GM21447 (cell line): ENCODE measurements at regions not wholly inside any gene's neighbourhood (a gene's known extent, or its start where the extent isn't known, plus 50 kb on each side); places are given as distances from the start of the nearest gene placed in this dataset.

ENCODE experiments used
- ATAC-seq: cut with Tn5 transposase; IDR thresholded peaks from one replicate; pipeline ENCODE4 v1.9.1; 2021; ENCODE audit not compliant: unreplicated experiment

DNA sequence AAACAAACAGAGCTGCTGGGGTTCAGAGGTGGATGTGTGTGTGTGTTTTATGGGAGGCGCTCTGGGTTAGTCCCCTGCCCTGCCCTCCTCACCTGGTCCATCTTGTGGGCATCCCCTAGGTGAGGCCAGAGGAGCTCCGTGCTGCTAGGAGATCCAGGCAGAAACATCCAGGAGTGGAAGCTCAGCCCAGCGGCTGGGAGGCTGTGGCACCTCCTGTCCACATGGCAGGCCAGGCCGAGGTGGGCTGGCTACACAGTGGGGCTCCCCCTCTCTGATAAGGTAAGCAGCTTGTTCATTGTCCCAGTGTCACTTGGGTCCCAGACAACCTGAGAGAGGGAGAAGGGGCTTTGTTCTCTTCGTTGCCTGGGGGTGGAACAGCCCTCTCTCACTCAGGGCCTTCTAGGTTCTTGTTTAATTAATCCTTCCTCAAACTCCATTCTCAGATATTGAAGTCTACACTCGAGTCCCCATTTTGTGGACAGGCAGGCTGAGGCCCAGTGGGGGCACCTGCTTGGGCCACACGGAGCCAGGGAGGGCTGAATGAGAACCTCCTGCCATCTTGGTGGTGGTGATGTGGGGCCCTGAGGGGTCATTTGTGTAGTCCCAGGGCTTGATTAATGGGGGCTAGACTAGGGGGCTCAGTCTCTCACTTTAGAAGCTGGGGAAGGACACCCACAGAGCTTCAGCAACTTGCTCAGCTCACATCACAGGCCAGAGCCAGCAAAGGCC, 216.8 kb upstream of the GPR26 start:
- no peak for ATAC-seq

DNA sequence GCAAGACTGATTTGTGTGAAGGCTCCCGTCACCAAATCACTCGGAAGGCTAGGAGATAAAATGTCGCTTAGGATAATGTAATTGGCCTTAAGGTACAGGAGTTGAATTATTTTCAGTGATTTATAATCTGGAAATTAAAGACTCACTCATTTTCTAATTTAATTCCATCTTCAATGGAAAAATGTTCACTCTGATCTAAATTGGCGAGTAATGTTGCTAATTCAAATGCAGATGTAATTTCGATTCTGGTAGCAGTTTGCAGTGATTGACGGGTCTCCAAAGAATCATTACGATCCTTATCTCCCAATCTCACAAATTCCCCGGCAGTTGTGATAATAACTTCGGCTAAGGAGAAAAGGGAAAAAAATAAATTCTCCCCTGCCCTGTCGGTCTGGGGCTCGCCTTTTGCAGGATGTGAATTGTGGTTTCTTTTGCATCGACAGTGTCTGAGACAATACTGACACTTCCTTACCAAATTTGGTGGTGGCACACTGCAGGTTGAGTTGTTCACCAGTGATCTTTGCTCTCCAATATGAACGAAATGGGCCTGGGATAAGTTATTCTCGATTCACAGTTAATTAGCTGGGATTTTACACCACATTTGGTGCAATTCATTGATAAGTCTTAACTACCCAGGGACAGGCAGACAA, 215.1 kb upstream of the GPR26 start:
- ATAC-seq: no peak

DNA sequence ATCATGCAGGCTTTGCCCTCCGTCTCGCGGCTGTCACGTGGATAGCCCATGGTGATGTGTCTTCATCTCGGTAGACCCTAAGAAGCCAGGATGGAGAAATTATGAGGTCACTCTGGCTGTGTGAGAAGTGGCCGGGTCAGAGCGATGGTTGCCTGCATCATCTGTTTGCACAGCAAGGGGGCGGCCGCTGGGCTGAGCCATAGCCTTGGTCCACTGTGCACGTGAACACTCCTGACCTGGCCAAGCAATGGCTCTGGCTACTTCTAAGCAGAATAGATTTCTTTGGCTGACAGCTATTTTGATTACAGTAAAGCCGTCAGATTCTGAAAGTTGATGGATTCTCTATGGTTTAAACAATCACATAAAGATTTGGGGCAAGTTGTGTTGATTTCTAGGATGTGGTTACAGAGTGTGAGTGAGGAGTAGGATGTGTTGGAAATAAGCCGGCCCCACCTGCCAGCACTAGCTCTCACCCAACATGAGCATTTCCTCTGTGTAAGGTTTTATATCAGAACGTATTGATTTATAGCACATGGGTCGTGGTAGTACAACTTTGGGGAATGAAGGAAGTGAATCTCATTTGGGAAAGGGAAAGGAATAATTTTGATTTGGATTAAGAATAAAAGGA, 214.4 kb upstream of the GPR26 start:
- no peak for ATAC-seq

DNA sequence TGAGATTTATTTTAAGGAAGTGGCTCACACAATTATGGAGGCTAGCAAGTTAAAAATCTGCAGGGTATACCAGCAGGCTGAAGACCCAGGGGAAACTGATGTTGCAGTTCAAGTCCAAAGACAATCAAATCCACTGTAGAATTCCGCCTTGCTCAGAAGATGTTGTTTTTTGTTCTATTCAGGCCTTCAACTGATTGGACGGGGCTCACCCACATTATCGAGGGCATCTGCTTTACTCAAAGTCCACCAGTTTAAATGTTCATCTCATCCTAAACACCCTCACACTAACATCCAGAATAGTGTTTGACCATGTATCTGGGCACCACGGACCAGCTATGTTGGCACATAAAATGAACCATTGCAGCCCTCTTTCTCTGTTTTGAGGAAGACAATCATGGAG, 211.2 kb upstream of the GPR26 start:
- ATAC-seq: no peak

DNA sequence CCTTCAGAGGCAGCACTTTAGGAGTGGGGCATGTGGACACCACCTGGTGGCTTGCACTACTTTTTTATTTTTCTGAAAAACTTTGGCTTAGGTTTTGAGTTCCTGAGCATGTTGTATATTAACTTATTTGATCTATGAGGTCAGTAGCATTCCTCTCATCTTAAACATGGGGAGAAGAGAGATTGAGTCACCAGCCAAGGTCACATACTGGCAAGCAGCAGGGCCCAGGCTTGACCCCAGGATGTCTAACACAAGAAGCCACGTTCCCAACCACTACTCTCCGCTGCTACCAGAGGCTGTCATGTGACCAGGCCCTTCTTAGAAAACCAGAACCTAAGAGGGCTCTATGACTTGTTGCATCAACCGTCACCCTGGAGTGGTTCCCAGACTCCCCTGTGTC, 210.3 kb upstream of the GPR26 start:
- ATAC-seq: no peak

DNA sequence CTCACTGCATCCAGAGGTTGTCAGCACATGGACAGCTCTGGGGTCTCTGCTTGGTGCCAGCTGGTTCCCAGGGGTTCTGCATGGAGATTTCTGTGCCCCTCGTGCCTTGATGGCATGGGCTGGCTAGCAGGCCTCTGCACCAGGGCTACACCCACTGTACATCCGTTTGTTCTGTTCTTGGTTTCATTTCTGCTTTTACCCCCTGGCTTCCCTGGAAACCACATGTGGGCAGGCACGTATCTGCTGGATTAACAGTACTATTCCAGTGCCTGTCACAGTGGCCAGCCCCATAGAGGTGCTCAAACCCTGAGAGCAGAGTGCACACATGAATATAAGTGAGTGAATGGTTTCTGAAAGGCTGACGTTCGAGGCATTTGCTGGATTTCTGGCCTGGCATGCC, 207.2 kb upstream of the GPR26 start:
- ATAC-seq: no peak

DNA sequence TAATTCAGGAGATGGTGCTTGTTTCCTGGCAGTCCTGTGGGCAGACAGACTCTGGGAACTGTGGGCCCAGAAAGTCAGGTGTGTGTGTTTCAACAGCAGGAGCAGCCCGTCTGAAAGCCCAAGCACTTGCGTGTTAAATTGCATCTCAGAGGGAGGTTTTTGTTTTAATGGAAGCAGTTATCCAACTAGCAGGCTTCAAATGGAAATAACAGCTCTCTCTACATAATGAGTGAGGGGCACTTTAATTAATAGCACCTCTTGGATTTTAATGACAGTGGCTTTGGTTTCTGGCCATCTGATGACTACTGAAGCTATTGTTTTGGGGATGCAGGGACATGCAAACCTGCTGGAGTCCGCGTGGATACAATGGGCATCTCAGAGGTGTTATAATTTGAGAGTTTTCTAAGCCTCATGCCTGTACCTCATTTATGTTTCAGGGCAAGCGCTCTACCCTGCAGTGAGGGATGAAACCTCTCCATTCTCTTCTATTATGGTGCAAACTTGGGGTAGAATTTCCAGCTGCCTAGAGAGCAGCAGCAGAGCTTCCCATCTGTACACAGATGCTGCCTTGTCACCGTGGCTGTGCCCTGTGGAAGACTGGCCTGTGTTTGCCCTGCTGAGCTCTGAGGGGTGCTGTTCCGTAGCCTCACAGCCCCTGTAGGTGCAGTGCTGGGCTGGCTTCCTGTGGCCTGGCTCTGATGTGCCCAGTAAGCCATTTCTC, 206.6 kb upstream of the GPR26 start:
- no peak for ATAC-seq

DNA sequence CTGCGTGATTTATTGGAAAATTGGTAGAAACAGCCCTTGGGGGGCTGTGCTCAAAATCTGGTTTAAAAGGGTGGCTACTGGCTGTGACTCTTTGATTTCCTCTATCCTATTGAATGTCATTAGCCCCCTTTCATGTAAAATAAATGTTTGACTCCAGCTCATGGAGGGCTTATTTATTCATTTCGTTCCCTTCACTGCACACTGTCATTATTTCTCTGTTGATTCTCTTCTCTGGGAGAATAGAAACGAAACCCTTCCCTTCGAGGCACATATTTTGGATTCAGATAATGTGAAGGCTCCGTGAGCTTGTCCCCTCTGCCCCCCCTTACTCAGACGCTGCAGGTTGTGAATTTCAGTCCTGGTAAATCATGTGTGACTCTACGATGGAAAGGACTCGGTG, 203.9 kb upstream of the GPR26 start:
- no peak for ATAC-seq

DNA sequence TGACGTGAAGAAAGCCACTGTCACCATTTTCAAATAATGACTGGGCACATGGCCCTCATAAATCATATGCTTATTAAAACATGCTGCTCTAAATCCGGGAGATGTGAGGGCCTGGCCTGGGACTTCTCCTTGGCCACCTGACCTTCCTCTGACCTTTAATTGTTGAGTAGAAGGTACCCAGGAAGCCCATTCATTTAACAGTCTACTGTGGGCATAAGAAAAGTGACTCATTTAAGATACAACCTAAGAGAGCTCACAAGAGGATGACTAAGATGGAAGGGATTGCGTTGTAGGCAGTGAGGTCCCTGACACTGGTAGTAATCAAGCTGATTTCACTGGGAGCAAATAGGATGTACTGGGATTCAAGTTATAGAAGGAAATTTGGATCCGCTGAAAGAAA, 203.4 kb upstream of the GPR26 start:
- ATAC-seq: no peak

DNA sequence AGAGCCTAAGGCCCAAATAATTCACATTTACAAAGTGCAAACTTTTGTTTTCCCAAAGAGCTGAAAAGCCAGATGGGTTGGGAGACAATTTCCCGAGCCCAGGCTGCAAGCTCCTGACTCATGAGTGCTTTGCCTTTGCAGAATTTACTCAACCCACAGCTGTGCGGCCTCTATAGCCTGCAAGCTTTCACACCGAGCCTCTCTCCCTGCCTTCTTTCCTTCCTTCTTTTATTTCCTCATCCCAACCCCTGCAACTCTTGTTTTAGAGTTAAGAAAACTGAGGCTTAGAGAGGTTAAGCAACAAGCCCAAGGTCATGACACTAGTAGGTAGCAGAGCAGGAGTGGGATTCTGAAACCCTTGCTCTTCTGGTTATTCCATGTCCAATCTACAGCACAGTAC, 203.0 kb upstream of the GPR26 start:
- ATAC-seq: no peak

DNA sequence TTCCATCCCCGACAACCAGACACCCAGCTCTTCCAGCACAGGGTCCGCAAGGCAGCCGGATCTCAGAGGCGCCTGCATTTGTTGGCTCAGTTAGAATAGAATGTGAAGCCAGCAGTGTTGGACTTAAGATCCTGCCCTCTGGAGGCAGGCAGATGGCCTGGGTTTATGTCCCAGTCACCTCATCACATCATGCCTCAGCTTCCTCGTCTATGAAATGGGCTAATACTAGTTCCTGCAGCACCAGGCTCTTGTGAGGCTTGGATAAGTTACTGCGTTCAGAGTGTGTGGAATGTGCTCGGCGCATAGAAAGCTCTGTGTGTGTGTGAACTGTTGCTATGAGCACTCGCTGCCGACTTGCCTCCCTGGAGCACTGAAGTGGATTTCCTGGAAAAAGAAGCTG, 202.5 kb upstream of the GPR26 start:
- no peak for ATAC-seq

DNA sequence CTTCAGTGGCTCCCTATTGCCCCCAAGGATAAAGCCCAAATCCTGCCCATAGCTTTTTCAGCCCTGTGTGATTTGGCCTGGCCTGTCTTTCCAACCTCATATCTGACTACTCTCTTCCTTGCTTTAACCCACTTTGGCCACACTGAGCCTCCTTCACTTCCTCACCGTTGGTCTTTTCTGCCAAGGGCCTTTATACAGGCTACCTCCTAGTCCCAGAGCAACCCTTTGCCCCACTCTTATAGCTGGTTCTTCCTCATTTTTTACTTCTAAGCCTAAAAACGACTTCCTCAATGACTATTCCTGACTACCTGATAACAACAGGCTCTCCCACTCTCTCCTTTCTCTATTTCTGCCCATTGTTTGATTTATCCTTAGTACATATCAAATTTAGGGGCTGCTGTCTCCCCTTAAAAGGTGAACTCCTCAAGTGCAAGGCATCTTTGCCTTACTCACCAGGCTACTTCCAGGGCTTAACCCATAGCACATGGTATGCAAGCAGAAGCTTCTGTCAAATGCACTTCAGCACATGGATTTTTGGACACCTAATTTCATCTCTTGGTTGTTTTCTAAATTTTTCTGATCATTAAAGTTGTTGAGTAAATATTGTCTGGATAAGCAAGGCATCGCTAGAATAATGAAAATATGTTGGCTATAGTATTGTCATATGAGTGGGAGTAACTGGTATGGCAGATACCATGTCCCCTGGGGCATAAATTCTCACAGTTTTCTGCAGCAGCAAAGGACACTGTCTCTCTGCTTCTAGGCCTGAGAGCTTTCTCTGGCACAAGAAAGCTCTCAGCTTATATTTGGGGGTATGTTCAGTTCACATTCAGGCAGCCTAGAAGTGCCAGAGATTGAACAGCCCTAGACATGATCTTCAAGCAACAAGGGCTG, 201.5 kb upstream of the GPR26 start:
- ATAC-seq: no peak

DNA sequence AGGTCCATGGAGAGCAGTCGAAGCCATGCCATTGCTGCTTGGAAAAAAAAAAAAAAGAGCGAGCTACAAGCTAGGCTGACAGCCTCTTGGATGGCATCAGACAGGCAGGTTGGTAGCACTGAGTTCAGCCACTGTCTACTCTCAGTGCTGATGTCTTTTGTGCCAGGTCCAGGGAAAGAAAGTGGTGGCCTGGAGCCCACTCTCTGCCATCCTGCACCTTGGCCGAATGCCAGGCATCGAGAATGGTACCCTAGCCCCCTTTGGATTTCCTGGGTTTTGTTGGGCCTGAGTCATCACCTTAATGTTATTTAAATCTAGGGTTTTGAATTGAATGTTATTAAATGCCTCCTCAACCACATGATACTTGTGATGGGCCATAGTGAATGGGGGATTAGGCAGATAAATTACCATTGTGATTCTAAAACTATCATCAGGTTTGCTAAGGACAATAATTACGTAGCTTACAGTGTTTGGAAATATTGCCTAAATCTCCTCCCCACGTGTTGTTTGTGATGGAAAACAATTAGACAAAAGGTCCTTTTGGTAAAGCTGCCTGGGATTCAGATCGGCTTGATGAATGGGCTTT, 195.7 kb upstream of the GPR26 start:
- ATAC-seq: no peak

DNA sequence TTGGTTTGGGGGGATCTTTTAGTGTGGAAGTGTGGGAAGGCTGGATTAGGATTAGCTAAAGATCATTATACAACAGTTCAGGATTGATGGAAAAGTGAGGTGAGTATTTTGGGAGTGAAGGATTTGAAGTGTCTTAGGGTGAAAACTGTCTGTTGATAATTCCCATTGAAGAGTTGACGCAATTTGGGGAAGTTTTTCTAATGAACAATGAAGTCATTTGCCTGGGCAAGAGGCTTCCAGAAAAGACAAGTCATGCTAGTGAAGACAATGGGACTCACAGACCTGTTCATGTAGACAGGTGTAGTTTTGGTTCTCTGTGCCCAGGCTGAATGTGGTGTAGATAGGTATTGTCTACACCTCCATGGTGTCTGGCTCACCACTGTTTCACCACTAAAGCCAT, 194.3 kb upstream of the GPR26 start:
- no peak for ATAC-seq

DNA sequence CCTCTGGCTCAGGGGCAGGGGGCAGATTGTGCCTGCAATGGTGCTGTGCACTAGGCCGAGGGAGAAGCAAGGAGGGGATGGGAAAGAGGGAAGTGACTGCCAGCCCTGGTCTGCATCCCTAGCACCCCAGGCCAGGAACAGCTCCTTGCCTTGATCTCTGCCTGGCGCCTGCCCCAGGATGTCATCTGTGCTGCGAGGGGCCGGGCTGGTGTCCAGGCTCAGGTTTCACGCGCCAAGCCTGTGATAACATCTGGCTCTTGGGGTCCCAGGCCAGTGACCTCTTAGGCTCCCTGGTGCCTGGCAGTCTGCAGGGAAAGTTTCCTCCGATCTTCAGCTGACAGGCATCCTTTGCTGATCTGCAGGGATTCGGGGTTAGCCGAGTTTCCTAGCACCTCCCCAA, 193.5 kb upstream of the GPR26 start:
- ATAC-seq: no peak

DNA sequence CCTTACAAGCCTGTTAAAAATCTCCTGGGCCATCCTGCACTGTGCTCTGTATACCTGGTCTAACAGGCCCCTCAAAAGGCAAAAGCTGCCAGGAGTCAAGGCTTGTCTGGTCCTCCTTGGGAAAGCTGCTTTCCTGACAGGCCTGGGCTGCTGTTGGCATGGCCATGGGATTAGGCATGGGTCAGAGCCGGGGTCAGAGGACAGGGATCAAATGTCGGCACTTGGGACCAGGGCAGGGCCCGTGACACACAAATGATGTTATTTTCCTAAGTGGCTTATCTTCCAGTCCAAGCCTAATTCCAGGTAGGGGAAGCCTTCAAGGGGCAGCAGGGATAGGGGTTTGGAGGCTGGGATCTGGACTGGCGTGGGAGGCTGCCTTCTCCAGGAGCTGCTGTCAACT, 191.5 kb upstream of the GPR26 start:
- no peak for ATAC-seq

DNA sequence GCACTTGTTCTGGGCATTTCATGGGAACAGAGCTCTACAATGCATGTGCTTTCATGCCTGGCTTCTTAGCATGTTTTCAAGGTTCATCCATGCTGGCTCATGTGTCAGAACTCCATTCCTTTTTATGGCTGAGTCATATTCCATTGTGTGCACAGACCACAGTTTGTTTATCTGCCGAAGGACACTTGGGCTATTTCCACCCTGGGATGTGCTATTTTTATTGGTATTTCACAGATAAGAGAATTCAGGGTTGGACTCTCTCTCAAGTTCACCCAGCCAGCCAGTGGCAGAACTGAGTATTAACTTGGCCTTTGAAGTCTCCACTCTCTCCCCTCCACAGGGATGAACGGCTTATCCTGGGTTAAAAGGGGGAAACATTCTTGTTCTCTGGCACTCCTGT, 190.7 kb upstream of the GPR26 start:
- no peak for ATAC-seq

DNA sequence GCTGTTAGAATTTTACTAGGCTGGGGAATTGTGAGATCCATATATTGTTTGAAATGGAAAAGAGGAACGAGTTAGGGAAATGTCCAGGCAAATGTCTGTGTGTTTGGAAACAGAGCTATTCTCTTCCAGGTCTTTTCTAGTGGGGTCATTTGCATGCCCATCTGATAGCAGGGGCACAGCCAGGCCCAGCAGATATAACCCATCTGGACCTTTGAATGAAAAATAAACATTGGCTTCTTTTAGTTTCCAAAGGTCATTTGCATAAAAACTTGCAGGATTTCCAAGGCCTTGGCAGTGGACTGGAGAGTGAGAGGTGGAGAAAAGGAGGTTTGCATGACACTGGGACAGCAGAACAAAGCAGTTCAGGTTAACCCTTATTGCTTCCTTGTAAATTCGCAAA, 188.0 kb upstream of the GPR26 start:
- no peak for ATAC-seq

DNA sequence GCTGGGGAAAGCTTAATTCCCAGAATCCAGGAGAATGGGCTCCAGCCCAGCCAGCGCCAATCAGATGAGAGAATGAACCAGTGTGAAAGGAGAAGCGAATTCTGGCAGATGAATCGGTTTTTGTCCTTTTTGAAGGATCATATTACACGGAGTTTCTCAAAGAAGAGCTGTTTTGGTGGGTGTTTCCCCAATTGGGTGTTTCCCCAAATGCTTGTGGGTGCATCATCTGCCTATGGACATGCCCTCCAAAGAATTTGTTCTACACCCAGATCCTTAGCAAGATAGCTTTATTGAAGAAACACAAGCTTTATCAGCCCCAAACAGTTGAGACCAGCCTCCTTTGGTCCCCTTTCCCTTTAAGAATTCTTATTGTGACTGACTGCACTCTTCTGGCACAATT, 186.5 kb upstream of the GPR26 start:
- ATAC-seq: no peak

DNA sequence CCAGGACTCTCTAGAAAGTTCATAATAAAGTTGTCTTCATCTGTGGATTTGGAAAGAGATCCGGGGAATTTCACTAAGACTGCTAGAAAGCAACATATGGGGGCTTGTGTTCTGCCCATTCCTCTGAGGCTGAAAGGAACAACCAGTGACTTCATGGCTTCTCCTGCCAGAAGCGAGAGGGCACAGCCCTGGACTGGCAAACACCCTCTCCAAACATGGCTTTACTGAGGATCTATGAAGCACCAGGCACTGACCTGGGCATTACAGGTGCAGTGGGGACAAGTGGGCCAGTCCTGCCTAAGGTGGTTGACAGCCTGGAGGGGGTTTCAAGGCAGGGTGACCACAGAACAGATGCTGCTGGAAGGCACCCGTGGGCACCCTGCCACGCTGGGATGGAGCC, 185.8 kb upstream of the GPR26 start:
- ATAC-seq: no peak

DNA sequence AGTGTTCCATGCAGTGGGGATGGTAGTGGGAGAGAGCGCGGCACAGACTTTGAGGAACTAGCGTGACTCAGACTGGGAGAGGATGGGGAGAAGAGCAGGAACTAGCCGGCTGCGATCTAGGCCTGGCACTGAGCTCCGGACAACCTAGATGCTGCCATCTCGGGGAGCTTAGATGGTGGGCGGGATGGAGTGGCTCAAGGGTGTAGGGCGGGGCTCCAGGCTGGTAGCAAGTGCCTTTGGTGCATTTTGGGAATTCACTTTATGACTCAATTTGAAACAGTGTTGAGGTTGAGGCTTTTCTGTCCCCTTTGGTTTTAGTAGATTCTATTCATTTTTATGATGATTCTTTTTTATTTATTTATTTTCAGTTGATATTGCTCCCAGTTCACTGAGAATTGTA, 185.3 kb upstream of the GPR26 start:
- no peak for ATAC-seq
